ENCODE measurements at regions not wholly inside any gene's neighbourhood (a gene's known extent, or its start where the extent isn't known, plus 50 kb on each side); places are given as distances from the start of the nearest gene placed in this dataset.
"Not testable (repeated sequence)": the region's sequence is repeated elsewhere in the genome, so short reads cannot be mapped to it uniquely, and the experiment has no call there.

GRCh38 chr6:94902974-94903628 is 674.2 kb upstream of the MANEA start:
- H3K36me3 Mint-ChIP-seq: no peaks in the 10 kb centered on the region
- DNase-seq: no peak
- no peaks in the 10 kb centered on the region for H3K4me1 Mint-ChIP-seq
- no peak overlapping the region for H3K4me3 Mint-ChIP-seq
- peaks cover 8 to 46% (median 29%) of the 10 kb centered on the region in 6 donors for H3K9me3 Mint-ChIP-seq
- no peaks in the 10 kb centered on the region for H3K27me3 Mint-ChIP-seq (ENCODE audit: low read depth in 3 of 3)
- H3K27ac Mint-ChIP-seq: no peak overlapping the region

GRCh38 chr6:94899191-94899590 is 678.1 kb upstream of the MANEA start:
- Mint-ChIP-seq H3K27me3 (ENCODE audit: low read depth in 3 of 3) (no peaks in the 10 kb centered on the region), H3K4me3 (no peak overlapping the region), H3K36me3 (no peaks in the 10 kb centered on the region), H3K27ac (no peak overlapping the region), H3K4me1 (no peaks in the 10 kb centered on the region), H3K9me3 (peaks cover 5 to 36% (median 18%) of the 10 kb centered on the region in 6 donors)
- no peak for DNase-seq

- Mint-ChIP-seq H3K36me3 (no peaks in the 10 kb centered on the region), H3K27ac (no peak overlapping the region), H3K4me1 (no peaks in the 10 kb centered on the region), H3K27me3 (ENCODE audit: low read depth in 3 of 3) (no peaks in the 10 kb centered on the region), H3K4me3 (no peak overlapping the region), H3K9me3 (peaks cover 2 to 29% (median 4%) of the 10 kb centered on the region in 6 donors)
- no peak for DNase-seq
Measured at GRCh38 chr6:94894300-94894699, 683.0 kb upstream of the MANEA start.

- no peak overlapping the region for H3K27ac Mint-ChIP-seq
- H3K4me3 Mint-ChIP-seq: no peak overlapping the region
- no peak for DNase-seq
- H3K9me3 Mint-ChIP-seq: peaks cover 0 to 29% (median 3%) of the 10 kb centered on the region in 6 donors
- no peaks in the 10 kb centered on the region for H3K4me1 Mint-ChIP-seq
- H3K27me3 Mint-ChIP-seq (ENCODE audit: low read depth in 3 of 3): no peaks in the 10 kb centered on the region
- no peaks in the 10 kb centered on the region for H3K36me3 Mint-ChIP-seq
Measured at GRCh38 chr6:94893327-94893726, 684.0 kb upstream of the MANEA start.

- peaks cover 5 to 16% (median 10%) of the 10 kb centered on the region in 6 donors for H3K9me3 Mint-ChIP-seq
- H3K4me3 Mint-ChIP-seq; H3K36me3 Mint-ChIP-seq; H3K27ac Mint-ChIP-seq; H3K4me1 Mint-ChIP-seq; H3K27me3 Mint-ChIP-seq (ENCODE audit: low read depth in 3 of 3); DNase-seq: not testable (repeated sequence)
Measured at GRCh38 chr6:94873819-94874218, 703.5 kb upstream of the MANEA start.

GRCh38 chr6:94862112-94862511 is 715.2 kb upstream of the MANEA start:
- Mint-ChIP-seq H3K4me3 (no peak overlapping the region), H3K27ac (no peak overlapping the region)

GRCh38 chr6:94859924-94860323 is 717.4 kb upstream of the MANEA start:
- Mint-ChIP-seq H3K4me3 (no peak overlapping the region), H3K27me3 (ENCODE audit: low read depth in 3 of 3) (no peaks in the 10 kb centered on the region), H3K36me3 (no peaks in the 10 kb centered on the region), H3K4me1 (no peaks in the 10 kb centered on the region), H3K27ac (no peak overlapping the region), H3K9me3 (peaks cover 0 to 11% (median 6%) of the 10 kb centered on the region in 6 donors)
- no peak for DNase-seq

More at GRCh38 chr6:94862112-94862511, 715.2 kb upstream of the MANEA start:
- no peaks in the 10 kb centered on the region for H3K36me3 Mint-ChIP-seq
- H3K4me1 Mint-ChIP-seq: no peaks in the 10 kb centered on the region
- H3K27me3 Mint-ChIP-seq (ENCODE audit: low read depth in 3 of 3): no peaks in the 10 kb centered on the region
- peaks cover 0 to 22% (median 6%) of the 10 kb centered on the region in 6 donors for H3K9me3 Mint-ChIP-seq
- no peak for DNase-seq

GRCh38 chr6:94856999-94857398 is 720.3 kb upstream of the MANEA start:
- peaks cover 8 to 31% (median 13%) of the 10 kb centered on the region in 6 donors for H3K9me3 Mint-ChIP-seq
- not testable (repeated sequence) for H3K4me3 Mint-ChIP-seq; H3K36me3 Mint-ChIP-seq; H3K27me3 Mint-ChIP-seq (ENCODE audit: low read depth in 3 of 3); H3K27ac Mint-ChIP-seq; H3K4me1 Mint-ChIP-seq; DNase-seq

- H3K9me3 Mint-ChIP-seq: peaks cover 6 to 37% (median 14%) of the 10 kb centered on the region in 6 donors
- not testable (repeated sequence) for H3K4me3 Mint-ChIP-seq; H3K36me3 Mint-ChIP-seq; H3K27me3 Mint-ChIP-seq (ENCODE audit: low read depth in 3 of 3); H3K27ac Mint-ChIP-seq; DNase-seq; H3K4me1 Mint-ChIP-seq
Measured at GRCh38 chr6:94851329-94851728, 726.0 kb upstream of the MANEA start.

GRCh38 chr6:94845742-94846141 is 731.6 kb upstream of the MANEA start:
- H3K4me1 Mint-ChIP-seq: no peaks in the 10 kb centered on the region
- peaks cover 0 to 1% (median 0%) of the 10 kb centered on the region in 3 donors for H3K27me3 Mint-ChIP-seq (ENCODE audit: low read depth in 3 of 3)
- H3K9me3 Mint-ChIP-seq: peaks cover 0 to 14% (median 3%) of the 10 kb centered on the region in 6 donors
- no peaks in the 10 kb centered on the region for H3K36me3 Mint-ChIP-seq
- H3K27ac Mint-ChIP-seq: no peak overlapping the region
- no peak overlapping the region for H3K4me3 Mint-ChIP-seq
- DNase-seq: no peak

- Mint-ChIP-seq H3K4me3 (no peak overlapping the region), H3K4me1 (no peaks in the 10 kb centered on the region), H3K9me3 (peaks cover 7 to 27% (median 13%) of the 10 kb centered on the region in 6 donors), H3K27ac (no peak overlapping the region), H3K36me3 (no peaks in the 10 kb centered on the region), H3K27me3 (ENCODE audit: low read depth in 3 of 3) (no peaks in the 10 kb centered on the region)
- no peak for DNase-seq
Measured at GRCh38 chr6:94835264-94835663, 742.1 kb upstream of the MANEA start.

GRCh38 chr6:94813806-94814205 is 763.5 kb upstream of the MANEA start:
- Mint-ChIP-seq H3K4me3 (no peak overlapping the region), H3K27me3 (ENCODE audit: low read depth in 3 of 3) (no peaks in the 10 kb centered on the region), H3K4me1 (no peaks in the 10 kb centered on the region), H3K27ac (no peak overlapping the region), H3K9me3 (peaks cover 5 to 29% (median 14%) of the 10 kb centered on the region in 6 donors), H3K36me3 (no peaks in the 10 kb centered on the region)
- no peak for DNase-seq

GRCh38 chr6:94801344-94801743 is 776.0 kb upstream of the MANEA start:
- Mint-ChIP-seq H3K4me3 (no peak overlapping the region), H3K9me3 (peaks cover 5 to 35% (median 12%) of the 10 kb centered on the region in 6 donors), H3K27ac (no peak overlapping the region), H3K36me3 (no peaks in the 10 kb centered on the region), H3K4me1 (no peaks in the 10 kb centered on the region), H3K27me3 (ENCODE audit: low read depth in 3 of 3) (no peaks in the 10 kb centered on the region)
- no peak for DNase-seq

GRCh38 chr6:94785514-94785913 is 791.8 kb upstream of the MANEA start:
- H3K36me3 Mint-ChIP-seq: peaks cover 0 to 6% (median 0%) of the 10 kb centered on the region in 3 donors
- H3K27ac Mint-ChIP-seq: no peak overlapping the region
- H3K27me3 Mint-ChIP-seq (ENCODE audit: low read depth in 3 of 3): peaks cover 0 to 2% (median 0%) of the 10 kb centered on the region in 3 donors
- DNase-seq: no peak
- H3K4me3 Mint-ChIP-seq: no peak overlapping the region
- no peaks in the 10 kb centered on the region for H3K4me1 Mint-ChIP-seq
- peaks cover 8 to 40% (median 27%) of the 10 kb centered on the region in 6 donors for H3K9me3 Mint-ChIP-seq

- not testable (repeated sequence) for H3K27me3 Mint-ChIP-seq (ENCODE audit: low read depth in 3 of 3); DNase-seq; H3K27ac Mint-ChIP-seq; H3K36me3 Mint-ChIP-seq; H3K4me3 Mint-ChIP-seq; H3K4me1 Mint-ChIP-seq
- H3K9me3 Mint-ChIP-seq: peaks cover 8 to 39% (median 28%) of the 10 kb centered on the region in 6 donors
Measured at GRCh38 chr6:94785081-94785480, 792.3 kb upstream of the MANEA start.
